ENCODE measurements at regions not wholly inside any gene's neighbourhood (a gene's known extent, or its start where the extent isn't known, plus 50 kb on each side); places are given as distances from the start of the nearest gene placed in this dataset.

- no peak overlapping the region for H3K9ac ChIP-seq (ENCODE audit: extremely low read depth, insufficient read length, low read length)
- H4K8ac ChIP-seq (replicated peaks; ENCODE audit: insufficient read length, low read depth, low read length), result no peak overlapping the region
- no peak overlapping the region for H3K14ac ChIP-seq (ENCODE audit: insufficient read depth, low read length)
- no peak overlapping the region for H3K56ac ChIP-seq (ENCODE audit: insufficient read length, low read depth, low read length)
- no peaks in the 10 kb centered on the region for H3K79me1 ChIP-seq (ENCODE audit: insufficient read depth, low read depth, low read length, poor library complexity, severe bottlenecking)
- no peak overlapping the region for H2BK12ac ChIP-seq (ENCODE audit: insufficient read length, low read depth, low read length)
- no peak overlapping the region for H2AK5ac ChIP-seq (ENCODE audit: insufficient read length, low read length)
- H3K4me1 ChIP-seq (ENCODE audit: insufficient read depth, low read length), result no peaks in the 10 kb centered on the region
- no peak overlapping the region for H2BK15ac ChIP-seq (ENCODE audit: low read depth, low read length)
- no peaks in the 10 kb centered on the region for H3K79me2 ChIP-seq (ENCODE audit: insufficient read depth, low read length)
- H3K27ac ChIP-seq (ENCODE audit: insufficient read length, low read depth, low read length), result no peak overlapping the region
- no peak overlapping the region for H4K5ac ChIP-seq (ENCODE audit: insufficient read length, low read depth, low read length)
- Mint-ChIP-seq H3K9me3 (peaks cover 8 to 10% of the 10 kb centered on the region in 2 experiments), H3K27me3 (ENCODE audit: low read depth) (no peaks in the 10 kb centered on the region; the same call in 1 of the 2 replicates), H3K36me3 (ENCODE audit: insufficient read depth in 1 of 3, low read depth in 3 of 3) (peaks cover 0 to 7% (median 2%) of the 10 kb centered on the region in 3 experiments; a peak in 4 of 7 replicates), H3K4me1 (no peaks in the 10 kb centered on the region), H3K27ac (no peak overlapping the region), H3K4me3 (no peak overlapping the region)
- H3K23me2 ChIP-seq (ENCODE audit: insufficient read length, low read depth, low read length, poor library complexity, severe bottlenecking), result no peaks in the 10 kb centered on the region
- no peak overlapping the region for H3K18ac ChIP-seq (ENCODE audit: insufficient read length, low read depth, low read length)
- H2BK120ac ChIP-seq (ENCODE audit: low read depth, low read length, poor library complexity, severe bottlenecking), result no peak overlapping the region
- no peak overlapping the region for H3K23ac ChIP-seq (ENCODE audit: insufficient read length, low read depth, low read length)
- H2AFZ ChIP-seq (ENCODE audit: low read length), result no peak overlapping the region
- TF ChIP-seq CTCF (conservative IDR thresholded peaks at IDR 0.05), result no peak
- H2BK5ac ChIP-seq (ENCODE audit: insufficient read length, low read length), result no peak overlapping the region
- H3K4ac ChIP-seq (ENCODE audit: low read depth, low read length), result no peak overlapping the region
- no peaks in the 10 kb centered on the region for H4K20me1 ChIP-seq (ENCODE audit: control insufficient read depth, insufficient read depth, insufficient read length)
- no peak overlapping the region for H3T11ph ChIP-seq (ENCODE audit: low read length)
- H3K9me3 ChIP-seq (ENCODE audit: control insufficient read depth, low read depth, low read length), result no peaks in the 10 kb centered on the region
- H2BK20ac ChIP-seq (ENCODE audit: low read depth, low read length, poor library complexity, severe bottlenecking), result no peak overlapping the region
- no peaks in the 10 kb centered on the region for H3K27me3 ChIP-seq (ENCODE audit: insufficient read depth, low read length)
- no CpG with 5 or more reads among the region's 7 CpGs for WGBS (ENCODE audit: extremely low coverage, insufficient read length, low lambda C conversion rate)
- no peak for DNase-seq
- no peak overlapping the region for H3K4me2 ChIP-seq (ENCODE audit: insufficient read depth, insufficient read length, low read length)
- H4K91ac ChIP-seq (ENCODE audit: insufficient read length, low read depth, low read length), result no peak overlapping the region
These were observed 177.9 kb upstream of the PRICKLE1 start for GRCh38 chr12:42767326-42767954.
